ENCODE measurements at regions not wholly inside any gene's neighbourhood (a gene's known extent, or its start where the extent isn't known, plus 50 kb on each side); places are given as distances from the start of the nearest gene placed in this dataset.

DNA sequence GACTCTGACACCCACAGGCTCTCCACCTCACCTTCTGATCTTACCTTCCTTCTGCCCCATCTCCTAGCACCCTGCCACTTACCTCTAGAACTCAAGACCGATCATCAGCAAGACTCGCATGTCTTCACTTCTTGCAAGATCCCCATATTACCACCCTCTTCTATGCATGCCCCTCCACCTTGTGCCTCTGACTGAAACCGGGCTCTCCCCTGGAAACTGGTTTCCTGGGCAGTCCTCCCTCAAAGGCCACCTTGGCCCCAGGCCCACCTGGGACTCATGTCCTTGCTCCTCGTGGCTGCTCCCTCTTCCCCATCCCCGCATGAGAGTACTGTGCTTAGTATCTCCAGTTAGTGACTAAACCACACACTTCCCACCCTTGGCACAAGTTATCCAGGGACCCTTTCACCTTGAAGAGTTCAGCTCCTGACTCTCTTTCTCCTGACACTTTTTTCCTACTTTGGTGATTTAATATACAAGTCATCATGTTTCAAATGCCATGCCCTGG lies 136.7 kb downstream of the SPATA19 start:
- no peak for TF ChIP-seq POLR2A (IDR thresholded peaks at IDR 0.05)
- TF ChIP-seq, protein P1, sequence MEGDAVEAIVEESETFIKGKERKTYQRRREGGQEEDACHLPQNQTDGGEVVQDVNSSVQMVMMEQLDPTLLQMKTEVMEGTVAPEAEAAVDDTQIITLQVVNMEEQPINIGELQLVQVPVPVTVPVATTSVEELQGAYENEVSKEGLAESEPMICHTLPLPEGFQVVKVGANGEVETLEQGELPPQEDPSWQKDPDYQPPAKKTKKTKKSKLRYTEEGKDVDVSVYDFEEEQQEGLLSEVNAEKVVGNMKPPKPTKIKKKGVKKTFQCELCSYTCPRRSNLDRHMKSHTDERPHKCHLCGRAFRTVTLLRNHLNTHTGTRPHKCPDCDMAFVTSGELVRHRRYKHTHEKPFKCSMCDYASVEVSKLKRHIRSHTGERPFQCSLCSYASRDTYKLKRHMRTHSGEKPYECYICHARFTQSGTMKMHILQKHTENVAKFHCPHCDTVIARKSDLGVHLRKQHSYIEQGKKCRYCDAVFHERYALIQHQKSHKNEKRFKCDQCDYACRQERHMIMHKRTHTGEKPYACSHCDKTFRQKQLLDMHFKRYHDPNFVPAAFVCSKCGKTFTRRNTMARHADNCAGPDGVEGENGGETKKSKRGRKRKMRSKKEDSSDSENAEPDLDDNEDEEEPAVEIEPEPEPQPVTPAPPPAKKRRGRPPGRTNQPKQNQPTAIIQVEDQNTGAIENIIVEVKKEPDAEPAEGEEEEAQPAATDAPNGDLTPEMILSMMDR (IDR thresholded peaks at IDR 0.05), result no peak
- H3K4me1 ChIP-seq, result no peaks in the 10 kb centered on the region
- H3K4me3 ChIP-seq, result no peak overlapping the region
- 63% methylated on average over 5 of the region's 5 CpGs for WGBS (ENCODE audit: insufficient coverage, low coverage, low lambda C conversion rate, missing lambda C conversion rate)
- no peaks in the 10 kb centered on the region for H3K9me3 ChIP-seq
- no peak for DNase-seq
- intact Hi-C loops (cut with DNase I), result no loop called here
- H3K36me3 ChIP-seq, result no peaks in the 10 kb centered on the region
- ATAC-seq, result no peak
- no peaks in the 10 kb centered on the region for H3K27me3 ChIP-seq
- H3K27ac ChIP-seq, result no peak overlapping the region

DNA sequence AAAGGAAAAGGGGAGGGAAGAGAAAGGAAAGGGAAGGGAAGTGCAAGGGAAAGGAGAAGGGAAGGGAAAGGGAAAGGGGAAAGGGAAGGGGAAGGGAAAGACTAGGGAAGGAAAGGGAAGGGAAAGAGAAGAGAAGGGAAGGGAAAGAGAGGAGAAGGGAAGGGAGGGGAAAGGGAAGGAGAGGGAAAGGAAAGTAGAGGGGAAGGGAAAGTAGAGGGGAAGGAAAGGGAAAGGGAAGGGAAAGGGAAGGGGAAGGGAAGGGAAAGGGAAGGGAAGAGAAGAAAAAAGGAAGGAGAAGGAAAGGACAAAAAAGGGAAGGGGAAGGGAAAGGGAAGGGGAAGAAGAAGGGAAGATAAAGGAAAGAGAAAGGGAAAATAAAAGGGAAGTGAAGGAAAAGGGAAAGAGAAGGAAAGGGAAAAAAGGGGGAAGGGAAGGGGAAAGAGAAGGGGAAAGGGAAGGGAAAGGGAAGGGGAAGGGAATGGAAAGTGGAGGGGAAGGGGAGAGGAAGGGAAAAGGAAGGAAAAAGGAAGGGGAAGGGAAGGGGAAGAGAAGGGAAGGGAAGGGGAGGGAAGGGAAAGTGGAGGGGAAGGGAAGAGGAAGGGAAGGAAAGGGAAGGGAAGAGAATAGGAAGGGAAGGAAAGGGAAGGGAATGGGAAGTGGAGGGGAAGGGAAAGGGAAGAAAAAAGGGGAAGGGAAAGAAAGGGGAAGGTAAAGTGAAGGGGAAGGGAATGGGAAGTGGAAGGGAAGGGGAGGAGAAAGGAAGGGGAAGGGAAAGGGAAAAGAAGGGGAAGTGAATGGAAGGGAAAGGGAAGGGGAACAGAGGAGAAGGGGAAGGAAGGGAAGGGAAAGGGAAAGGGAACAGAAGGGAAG lies 138.2 kb downstream of the SPATA19 start:
- TF ChIP-seq, protein P1 (IDR thresholded peaks at IDR 0.05), result no peak
- TF ChIP-seq POLR2A (IDR thresholded peaks at IDR 0.05), result no peak
- ATAC-seq, result no peak
- Histone ChIP-seq H3K27me3 (no peaks in the 10 kb centered on the region), H3K4me1 (no peaks in the 10 kb centered on the region), H3K27ac (no peak overlapping the region), H3K4me3 (no peak overlapping the region), H3K9me3 (no peaks in the 10 kb centered on the region), H3K36me3 (no peaks in the 10 kb centered on the region)
- intact Hi-C loops (cut with DNase I), result no loop called here
- DNase-seq, result no peak

DNA sequence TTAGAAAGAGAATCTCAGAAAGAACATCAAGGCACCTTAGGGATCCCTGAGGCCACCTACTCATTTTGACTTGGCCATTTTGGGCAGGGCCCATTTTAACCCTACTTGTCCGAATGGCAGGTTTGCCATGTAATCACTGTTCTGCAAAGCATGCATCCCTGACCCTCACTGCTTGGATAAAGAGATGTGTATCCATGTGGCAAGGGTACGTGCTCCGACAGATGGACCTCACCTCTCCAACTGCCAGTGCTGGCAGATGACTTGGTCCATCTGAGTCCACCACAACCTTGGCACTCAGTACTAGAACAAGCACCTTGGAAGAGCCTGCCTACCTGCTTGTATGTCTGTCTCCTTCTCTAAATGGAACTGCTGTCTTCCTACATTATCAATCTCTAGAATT lies 139.4 kb downstream of the SPATA19 start:
- H3K27me3 ChIP-seq, result no peaks in the 10 kb centered on the region
- WGBS (ENCODE audit: insufficient coverage, low coverage, low lambda C conversion rate, missing lambda C conversion rate), result 48% methylated on average over 2 of the region's 3 CpGs
- ATAC-seq (no peak), DNase-seq (no peak)
- no peak overlapping the region for H3K27ac ChIP-seq
- H3K4me1 ChIP-seq, result no peaks in the 10 kb centered on the region
- H3K36me3 ChIP-seq, result no peaks in the 10 kb centered on the region
- intact Hi-C loops (cut with DNase I), result no loop called here
- TF ChIP-seq POLR2A (IDR thresholded peaks at IDR 0.05), result no peak
- TF ChIP-seq, protein P1 (IDR thresholded peaks at IDR 0.05), result no peak
- no peak overlapping the region for H3K4me3 ChIP-seq
- no peaks in the 10 kb centered on the region for H3K9me3 ChIP-seq

DNA sequence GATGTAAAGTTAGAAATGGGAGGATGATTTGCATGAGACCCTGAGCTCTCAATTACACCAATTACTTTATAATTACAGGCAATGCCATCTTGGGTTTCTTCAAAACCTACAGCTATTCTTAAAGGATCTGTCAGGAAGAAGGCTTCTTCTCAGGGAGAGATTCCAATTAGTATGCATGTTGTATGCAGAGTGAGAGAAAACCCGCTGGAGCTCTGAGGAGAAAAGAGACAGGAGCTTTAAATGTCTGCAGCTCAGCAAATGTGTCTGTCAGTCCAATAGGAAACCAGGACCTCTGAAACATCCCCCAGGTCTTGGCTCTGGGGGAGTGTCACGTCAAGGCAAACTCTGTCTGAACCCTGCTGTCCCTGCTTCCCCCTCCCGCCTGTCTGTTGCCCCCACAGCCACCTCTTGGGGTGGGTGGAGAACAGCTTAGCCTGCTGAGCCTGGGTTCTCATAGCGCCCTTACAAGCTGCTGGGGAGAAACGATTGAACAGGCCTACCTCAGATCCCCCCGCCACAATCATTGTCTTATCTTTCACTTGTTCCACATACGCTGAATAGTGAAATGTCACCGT lies 140.2 kb downstream of the SPATA19 start:
- intact Hi-C loops (cut with DNase I), result no loop called here
- WGBS (ENCODE audit: insufficient coverage, low coverage, low lambda C conversion rate, missing lambda C conversion rate), result 36% methylated on average over 6 of the region's 8 CpGs
- no peak for DNase-seq

More for the DNA sequence above, 140.2 kb downstream of the SPATA19 start:
- no peaks in the 10 kb centered on the region for H3K9me3 ChIP-seq
- no peak for ATAC-seq
- no peaks in the 10 kb centered on the region for H3K4me1 ChIP-seq
- no peaks in the 10 kb centered on the region for H3K27me3 ChIP-seq
- TF ChIP-seq, protein P1 (IDR thresholded peaks at IDR 0.05), result no peak
- no peak for TF ChIP-seq POLR2A (IDR thresholded peaks at IDR 0.05)
- no peak overlapping the region for H3K4me3 ChIP-seq
- no peaks in the 10 kb centered on the region for H3K36me3 ChIP-seq
- no peak overlapping the region for H3K27ac ChIP-seq

Measured in right lobe of liver (tissue), 6 donors.